Stimulated activated CD4-positive, alpha-beta T cell treated with anti-CD3 and anti-CD28 coated beads, Interleukin-1b, Interleukin-23, amount 100 ng/mL, for 48 hours (primary cell): ENCODE measurements at regions not wholly inside any gene's neighbourhood (a gene's known extent, or its start where the extent isn't known, plus 50 kb on each side); places are given as distances from the start of the nearest gene placed in this dataset.
"Not testable (repeated sequence)": the region's sequence is repeated elsewhere in the genome, so short reads cannot be mapped to it uniquely, and the experiment has no call there.

Experiments used
- DNase-seq: peaks from one replicate; pipeline ENCODE4 v3.0.0-alpha.2; 2020

DNA sequence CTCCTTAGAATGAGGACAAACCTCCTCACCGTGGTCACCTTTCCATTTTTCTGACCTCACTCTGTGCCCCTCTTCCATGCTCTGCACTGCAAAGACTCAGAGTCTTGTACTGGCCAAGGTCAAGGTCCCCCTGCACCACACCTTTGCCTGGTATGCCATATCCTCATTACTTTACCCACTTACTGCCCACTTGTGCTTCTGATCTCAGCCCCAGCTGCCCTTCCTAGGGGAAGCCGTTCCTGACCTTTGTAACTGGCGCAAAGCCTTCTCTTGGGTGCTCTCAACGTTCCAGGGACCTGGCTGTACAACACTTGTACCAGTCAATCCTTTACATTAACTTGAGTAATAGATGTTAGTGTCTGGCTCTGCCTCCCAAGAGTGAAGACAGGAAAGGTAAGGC is 256.0 kb downstream of the SV2B start:
- no peak for DNase-seq

DNA sequence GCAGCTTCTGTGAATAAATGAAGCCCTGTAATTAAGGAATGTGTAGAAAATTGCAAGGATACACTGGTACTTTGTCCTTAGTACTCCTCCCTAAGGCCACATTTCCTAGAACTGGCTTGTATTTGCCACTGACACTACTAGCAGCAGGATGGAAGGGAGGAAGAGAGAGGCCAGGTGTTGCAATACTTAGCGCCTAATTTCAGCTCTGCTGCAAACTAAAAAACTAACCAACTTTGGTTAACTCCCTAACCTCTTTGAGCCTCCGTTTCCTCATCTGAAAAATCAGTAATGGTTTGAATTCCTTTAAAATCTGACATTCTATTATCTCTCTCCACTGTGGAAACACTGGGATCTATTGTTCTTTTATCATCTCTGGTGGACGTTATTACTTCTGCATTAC is 257.0 kb downstream of the SV2B start:
- DNase-seq, result no peak

DNA sequence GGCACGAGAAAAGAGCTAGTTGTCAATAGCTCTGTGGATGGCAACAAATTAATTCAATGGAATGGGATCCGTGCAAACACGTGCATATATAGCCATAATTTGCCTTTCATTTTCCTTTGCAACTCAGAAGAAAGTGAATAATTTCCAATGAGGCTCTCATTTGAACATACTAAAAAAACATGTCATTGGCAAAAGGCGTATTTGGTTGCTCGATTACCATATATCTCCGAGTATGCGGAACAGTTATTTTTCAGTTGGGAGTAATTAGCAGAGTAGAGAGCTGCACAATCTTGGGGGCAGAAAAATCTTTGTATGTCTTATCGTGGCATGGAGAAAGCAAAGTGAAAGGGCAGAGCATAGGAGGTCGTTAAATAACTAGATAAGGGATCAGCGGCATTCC is 257.4 kb downstream of the SV2B start:
- DNase-seq, result no peak

DNA sequence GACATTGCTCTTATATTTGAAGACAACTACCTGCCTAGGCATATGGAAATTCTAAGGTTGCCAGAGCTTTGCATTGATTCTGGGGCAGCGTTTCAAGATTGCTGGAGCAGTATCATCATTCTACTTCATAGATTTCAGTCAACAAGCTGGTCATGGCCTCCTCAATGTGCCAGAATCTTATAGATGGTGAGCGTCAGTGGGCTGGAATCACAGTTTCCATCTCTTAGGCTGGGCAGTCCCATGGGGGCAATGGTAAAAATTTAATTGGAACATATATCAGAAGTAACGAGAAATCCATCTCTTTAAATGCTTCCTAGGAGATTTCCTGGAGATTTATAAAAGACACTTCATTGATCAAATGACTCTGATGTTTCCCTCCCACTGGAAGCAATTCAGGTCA is 258.3 kb downstream of the SV2B start:
- no peak for DNase-seq

DNA sequence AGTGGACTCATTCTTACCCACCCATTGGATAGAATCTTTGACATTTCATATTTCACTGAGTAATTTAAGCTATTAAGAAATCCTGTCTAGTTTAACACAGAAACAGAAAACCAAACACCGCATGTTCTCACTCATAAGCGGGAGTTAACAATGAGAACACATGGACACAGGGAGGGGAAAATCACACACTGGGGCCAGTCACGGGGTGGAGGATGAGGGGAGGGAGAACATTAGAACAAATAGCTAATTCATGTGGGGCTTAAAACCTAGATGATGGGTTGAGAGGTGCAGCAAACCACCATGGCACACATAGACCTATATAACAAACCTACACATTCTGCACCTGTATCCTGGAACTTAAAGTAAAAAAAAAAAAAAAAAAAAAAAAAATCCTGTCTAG is 261.6 kb downstream of the SV2B start:
- not testable (repeated sequence) for DNase-seq

DNA sequence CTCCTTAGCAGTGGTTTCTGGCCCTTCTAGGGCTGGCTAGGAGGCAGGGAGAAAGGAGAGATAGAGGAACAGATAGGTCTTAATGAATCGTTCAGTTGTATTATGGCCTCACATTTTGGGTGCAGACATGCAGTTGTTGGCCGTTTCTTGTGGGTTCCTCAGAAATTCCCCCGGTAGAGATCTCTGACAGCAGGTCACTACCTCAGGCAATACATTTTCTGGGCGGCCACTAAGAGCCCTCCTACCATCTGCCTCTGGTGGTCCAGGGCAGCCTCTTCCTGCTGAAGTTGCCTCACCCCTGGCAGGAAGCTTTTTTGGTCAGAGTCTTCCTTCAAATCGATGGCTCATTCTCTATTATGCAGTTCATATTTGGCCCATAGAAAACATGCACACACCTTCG is 266.1 kb downstream of the SV2B start:
- no peak for DNase-seq

DNA sequence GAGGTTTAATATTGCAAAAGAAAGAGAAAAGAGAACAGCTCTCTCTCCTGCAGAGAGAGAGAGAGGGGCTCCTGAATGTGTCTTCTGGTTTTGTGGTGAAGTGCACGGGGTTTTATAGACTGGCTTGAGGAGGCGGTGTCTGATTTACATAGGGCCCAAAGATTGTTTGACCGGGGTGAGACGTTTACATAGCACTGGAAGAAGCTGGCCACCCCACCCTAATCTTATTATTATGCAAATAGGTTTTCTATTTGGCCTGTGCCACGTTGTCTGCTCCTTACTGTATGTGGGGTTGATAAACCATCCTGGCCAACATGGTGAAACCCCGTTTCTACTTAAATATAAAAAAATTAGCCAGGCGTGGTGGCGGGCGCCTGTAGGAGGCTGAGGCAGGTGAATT is 268.6 kb downstream of the SV2B start:
- no peak for DNase-seq

DNA sequence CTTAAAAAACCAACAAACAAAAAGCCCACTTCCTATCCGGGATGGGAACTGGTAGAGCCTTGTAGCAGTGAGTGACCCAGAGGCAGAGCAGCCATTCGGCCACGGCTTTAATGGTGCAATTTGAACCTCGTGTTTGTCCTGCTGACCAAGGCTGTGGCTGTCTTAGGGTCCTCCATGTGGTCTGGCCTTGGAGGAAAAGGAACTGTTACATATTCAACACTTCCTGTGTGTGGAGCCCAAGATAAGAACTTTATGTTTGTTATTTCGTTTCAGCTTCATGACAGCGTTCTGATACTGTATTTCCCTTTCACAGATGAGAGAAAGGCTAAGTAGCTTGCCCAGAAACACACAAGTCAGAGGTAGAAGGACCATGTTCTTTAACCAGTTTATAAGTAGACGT is 269.8 kb downstream of the SV2B start:
- DNase-seq, result no peak

DNA sequence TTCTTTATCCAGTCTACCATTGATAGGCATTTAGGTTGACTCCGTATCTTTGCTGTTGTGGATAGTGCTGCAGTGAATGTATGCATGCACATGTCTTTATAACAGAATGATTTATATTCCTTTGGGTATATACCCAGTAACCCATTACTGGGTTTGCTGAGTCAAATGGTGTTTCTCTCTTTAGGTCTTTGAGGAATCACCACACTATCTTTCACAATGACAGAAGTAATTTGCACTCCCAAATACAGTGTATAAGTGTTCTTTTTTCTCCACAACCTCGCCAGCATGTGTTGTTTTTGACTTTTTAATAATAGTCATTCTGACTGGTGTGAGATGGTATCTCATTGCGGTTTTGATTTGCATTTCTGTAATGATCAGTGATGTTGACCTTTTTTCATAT is 271.3 kb downstream of the SV2B start:
- not testable (repeated sequence) for DNase-seq

DNA sequence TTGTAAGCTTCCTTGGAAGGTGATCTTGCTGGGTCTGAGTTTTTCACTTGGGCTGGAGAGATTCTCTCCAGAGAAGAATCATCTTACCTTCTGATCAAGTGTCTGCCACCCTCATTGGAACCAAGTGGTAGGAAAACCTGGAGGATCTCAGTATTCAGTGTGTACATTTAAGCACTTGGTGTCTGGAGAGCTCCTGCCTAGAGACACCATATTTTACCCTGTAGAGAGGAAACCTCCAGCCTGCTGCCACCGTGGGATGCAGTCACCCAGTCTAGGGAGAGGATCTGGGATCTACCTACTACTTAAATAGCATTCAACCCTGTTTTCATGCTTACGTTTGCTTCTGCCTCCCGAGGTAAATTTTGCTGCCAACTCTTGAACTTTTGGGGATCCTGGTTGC is 274.3 kb downstream of the SV2B start:
- no peak for DNase-seq

DNA sequence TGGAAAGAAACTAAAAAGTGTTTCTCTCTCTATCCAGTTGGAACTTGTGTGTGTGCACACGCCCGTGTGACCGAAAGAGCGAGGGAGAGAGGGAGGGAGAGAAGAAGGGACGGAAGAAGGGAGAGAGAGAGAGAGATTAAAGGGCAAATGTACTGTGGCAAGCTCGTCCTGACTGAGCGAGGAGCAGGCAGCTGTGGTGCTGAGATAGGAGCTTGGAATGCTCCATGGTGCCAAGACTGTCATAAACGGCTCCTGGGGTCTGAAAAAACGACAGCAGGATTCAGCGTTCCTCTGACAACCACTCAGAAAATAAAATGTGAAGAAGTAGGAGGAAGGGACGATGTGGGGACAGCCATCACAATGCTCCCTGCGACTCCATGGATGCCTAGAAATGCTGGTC is 276.0 kb downstream of the SV2B start:
- no peak for DNase-seq

DNA sequence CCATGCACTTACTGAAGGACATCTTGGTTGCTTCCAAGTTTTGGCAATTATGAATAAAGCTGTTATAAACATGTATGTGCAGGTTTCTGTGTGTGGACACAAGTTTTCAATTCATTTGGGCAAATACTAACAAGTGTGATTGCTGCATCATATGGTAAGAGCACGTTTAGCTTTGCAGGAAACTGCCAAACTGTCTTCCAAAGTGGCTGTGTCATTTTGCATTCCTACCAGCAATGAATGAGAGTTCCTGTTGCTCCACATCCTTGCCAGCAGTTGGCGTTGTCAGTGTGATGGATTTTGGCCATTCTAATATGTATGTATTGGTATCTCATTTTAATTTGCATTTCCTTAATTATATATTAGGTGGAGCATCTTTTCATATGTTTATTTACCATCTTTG is 280.1 kb downstream of the SV2B start:
- no peak for DNase-seq

DNA sequence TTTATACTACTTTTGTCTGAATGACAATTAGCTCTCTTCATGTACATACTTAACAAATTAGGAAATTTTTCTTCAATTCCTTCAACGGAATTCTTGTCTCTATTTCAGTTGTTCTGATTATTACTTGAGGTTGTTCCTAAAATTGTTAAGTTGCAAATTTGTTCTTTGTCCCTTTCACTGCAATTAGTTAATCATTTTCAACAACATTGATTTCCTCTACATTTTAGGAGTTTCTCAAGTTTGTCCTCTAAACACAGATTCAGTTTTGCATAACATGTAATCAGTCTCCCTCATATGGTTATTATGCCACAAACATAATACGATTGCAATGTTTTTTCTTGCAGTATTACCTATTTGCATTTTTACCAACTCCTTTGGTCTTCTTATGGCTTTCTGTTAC is 283.5 kb downstream of the SV2B start:
- DNase-seq, result no peak

DNA sequence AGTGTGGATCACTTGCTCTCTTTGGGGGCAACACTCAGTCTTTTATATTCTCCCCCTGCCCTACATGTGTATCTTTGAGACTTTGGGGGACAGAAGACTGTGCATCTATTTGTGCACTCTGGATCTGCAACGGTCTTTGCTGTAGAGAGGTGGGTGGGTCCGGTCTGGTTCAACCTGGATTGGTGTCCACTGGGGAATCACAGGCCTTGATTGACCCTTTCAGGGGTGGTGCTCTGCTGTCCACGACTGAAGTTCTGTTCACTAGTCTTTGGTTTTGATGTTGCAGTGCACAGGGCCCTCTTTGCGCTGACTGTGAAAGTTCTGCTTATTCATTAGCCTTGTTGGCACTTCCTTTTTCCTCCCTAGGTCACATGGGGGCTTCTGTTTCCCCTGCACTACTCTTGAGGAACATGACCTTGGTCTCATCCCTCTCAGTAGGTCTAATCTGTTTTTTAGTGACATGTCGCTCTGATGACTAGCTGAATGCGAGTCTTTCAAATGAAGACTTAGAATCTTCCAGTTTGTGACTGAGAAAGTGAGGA is 284.2 kb downstream of the SV2B start:
- DNase-seq, result no peak

DNA sequence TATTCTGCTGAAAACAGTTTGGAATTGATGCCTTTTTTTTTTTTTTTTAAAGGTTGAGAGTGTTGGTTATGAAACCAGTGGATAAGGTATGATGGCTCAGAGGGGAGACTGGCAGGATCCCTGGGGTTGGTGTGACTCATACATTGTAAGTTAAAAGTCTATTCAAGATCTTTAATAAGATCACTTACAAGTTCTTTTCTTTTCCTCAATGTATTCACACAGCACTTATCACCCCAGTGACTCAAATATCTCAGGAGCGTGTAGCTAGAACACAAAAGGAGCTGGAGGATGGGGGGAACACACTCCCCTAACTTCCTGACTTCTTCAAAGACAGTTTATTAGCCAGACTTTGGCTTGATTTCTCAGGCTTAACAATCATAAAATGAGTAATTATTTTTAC is 285.3 kb downstream of the SV2B start:
- no peak for DNase-seq

DNA sequence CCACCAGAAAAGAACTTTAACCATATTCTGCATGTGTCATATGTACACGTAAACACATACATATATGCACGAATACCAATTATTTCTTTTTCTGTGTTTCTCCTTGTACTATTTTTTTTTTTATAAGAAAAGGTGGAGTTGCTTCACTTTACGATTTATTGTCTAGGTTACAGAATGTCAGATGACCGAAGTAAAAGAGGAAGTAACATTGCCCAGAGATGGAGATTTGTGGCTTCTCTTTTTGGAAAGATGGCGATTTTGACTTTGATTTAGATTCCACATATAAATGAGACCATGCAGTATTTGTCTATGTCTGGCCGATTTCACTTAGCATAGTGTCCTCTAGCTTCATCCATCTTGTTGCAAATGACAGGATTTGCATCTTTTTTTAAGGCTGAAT is 293.1 kb downstream of the SV2B start:
- DNase-seq, result no peak

DNA sequence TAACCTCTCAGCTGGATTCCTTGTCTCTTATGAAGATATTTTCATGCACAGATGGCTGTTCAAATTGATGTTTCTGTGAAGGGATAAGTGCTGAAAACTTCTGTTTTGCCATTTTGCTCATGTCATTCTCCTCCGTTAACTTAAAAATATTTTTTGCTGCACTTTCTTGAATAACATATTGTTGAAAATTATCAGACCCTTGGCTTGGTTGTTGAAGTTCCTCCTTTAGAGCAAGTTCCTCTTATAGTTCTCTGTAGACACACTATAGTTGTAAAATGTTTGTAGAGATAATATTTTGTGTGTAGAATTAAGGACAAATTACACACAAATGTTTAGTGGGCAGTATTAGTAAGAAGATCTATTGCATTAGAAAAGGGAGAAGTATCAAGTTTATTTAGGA is 300.4 kb downstream of the SV2B start:
- DNase-seq, result no peak

DNA sequence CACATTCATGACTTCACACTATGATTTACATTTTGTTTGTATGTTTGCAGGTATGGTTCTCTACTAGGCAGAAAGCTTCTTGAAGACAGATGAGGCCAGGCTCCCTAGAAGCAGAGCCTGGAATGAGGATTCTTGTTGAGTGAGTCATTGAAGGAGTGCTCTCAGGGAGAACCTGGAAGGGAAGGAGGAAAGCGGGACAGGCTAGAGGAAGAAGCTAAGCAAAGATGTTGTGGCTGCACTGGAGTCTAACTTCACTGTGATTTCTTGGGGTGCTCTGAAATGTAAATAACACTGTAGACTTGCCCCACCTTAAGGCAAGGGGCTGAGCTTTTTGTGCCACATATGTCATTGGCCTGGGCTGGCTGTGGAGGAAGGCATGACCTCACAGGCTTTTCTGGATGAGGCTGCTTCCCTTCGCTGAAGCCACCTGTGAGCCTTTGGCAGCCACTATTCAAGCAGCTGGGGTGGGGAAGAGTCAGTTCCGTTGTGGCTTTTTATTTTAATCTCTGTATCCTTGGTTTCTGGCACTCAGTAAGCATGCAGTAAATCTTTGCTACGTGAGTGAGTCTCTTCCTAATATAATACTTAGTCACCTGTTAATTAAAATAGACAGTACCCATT is 307.3 kb downstream of the SV2B start:
- peak; percentile 8 for DNase-seq

DNA sequence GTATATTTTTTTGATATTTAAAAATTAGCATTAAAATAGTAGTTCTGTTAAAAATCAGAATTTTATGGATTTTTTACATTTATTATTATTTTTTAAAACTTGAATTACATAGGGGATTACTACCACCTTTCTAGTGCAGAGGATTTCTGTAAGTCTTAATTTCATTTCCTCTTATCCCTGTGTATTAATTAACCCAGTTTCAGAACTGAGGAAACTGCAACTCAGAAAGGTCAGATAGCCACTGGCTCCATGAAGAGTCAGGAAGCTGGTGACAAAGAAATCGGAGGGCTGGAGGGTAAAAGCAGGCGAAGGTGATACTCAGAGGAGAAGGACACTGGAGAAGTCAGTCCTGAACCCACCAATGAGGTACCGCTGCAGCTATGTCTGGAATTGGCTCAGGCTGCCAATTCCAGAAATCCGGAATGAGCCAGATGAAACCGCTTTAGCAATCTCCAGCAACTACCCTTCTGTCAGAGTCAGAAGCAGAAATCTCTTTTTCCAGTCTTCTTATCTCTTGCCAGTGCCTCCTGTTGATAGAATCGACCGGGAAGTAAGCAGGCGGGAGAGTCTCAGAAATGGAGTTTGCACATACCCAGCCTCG is 308.5 kb downstream of the SV2B start:
- DNase-seq, result no peak

DNA sequence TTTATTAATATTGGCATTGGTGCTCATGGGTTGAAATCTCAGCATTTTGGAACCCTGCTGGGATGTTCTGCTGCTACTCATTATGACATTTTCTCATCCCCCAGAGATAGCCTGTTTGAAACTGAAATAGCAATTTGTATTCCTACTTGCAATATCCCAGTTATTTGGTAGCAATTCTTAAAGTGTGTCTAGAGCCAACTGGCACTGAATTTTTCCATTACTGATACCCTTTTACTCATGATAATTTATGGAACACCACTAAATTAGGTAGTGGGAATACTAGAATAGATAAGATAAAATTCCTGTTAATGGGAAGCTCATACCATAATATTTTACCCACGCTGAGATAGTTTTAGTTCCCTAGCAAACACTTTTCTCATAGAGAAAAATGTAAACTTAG is 309.3 kb downstream of the SV2B start:
- no peak for DNase-seq

DNA sequence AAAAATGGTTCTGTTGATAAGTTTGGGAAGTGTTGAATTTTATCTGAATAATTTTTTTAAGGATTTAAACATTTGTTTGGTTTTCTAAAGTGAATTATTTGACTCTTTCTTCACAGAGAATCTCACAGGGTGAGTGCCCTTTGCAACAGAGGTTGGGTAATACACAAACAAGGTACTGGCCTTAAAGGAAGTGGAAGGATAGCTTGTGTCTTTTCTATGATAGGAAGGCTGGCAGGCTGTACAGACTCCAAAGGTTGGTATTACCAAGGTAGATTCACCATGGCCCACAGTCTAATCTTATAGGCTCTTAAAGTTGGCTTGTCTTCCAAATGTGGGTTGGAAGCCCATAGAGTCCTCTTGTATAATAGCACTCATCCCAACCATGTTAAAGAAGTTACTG is 311.5 kb downstream of the SV2B start:
- DNase-seq, result no peak

DNA sequence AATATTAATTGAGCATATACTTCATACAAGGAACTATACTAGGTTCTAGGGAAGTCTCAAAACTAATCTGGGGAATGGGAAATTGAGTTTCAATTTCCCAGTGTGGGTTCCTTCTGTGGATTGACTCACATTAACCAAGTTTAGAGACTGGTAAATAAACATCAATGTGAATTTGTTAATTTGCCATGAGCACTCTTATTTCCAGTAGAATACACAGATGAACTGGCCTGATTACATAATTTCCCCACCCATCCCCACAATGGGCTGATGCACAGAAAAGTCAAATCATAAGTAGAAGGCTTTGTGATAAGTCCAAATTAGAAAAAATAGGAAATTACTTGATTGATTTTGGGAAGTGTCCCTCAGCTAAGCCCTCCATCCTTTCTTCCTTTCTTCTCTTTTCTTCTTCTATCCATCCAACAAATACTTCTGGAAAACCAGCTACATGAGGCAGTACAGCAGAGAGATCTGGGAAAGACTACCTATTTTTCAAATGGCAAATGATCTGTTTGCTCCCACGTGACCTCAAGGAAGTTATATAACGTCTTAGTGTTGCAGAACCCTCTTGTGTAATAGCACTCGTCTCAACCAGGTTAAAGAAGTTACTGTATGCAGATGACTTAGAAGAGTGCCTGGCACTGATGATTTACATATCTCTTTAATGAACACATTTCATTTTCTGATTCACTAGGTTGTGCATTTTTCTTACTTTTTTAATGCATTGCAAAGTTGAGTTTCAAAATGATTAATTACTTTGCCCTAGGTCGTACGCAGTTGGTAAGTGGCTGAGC is 312.3 kb downstream of the SV2B start:
- DNase-seq, result no peak

DNA sequence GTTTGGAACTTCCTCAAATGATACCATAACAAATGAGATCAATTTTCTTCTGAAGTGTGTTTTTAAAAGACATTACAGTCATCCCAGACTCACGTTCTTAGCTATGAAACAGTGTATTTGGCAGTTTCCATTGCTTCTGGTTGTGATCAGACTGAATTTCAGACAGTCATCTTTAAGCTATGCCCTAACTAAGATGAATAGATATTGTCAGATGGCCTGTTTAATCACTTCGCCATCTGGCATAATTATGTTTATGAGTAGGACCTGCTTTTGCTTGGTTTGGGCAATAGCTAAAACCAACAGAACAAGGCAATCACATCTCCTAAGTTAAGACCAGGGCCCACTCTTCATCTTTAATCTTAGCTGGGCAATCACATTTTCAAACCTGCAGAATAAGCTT is 313.1 kb downstream of the SV2B start:
- DNase-seq, result no peak

DNA sequence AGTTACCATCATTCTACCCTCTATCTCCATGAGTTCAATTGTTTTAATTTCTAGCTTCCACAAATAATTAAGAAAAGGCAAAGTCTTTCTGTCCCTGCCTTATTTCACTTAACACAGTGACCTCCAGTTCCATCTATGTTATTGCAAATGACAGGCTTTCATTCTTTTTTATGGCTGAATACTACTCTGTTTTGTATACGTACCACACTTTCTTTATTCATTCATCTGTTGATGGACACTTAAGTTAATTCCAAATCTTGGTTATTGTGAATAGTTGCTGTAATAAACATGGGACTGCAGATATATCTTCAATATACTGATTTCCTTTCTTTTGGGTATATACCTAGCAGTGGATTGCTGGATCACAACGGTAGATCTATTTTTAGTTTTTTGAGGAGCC is 314.1 kb downstream of the SV2B start:
- DNase-seq, result no peak
